B cell (primary cell): ENCODE measurements at regions not wholly inside any gene's neighbourhood (a gene's known extent, or its start where the extent isn't known, plus 50 kb on each side); places are given as distances from the start of the nearest gene placed in this dataset.
A peak's percentile ranks its signal among the peaks of the same experiment; 100 is the strongest.
"Not testable (repeated sequence)": the region's sequence is repeated elsewhere in the genome, so short reads cannot be mapped to it uniquely, and the experiment has no call there.

Experiments
- ATAC-seq: fragments of 200-7000 bp; cut with Tn5 transposase; one replicate; pipeline ENCODE4 v1.10.0; 2021; ENCODE audit warnings: low read depth, mild to moderate bottlenecking, moderate number of reproducible peaks, moderate library complexity
- CTCF ChIA-PET: fragments of 350-600 bp; sonication (Branson Sonifier 250); formaldehyde crosslinking; loops from one replicate; lab custom pipeline; 2021; ENCODE audit warnings: antibody characterized with exemption, inconsistent platforms; lab: Charles Lee
- POLR2A ChIA-PET: fragments of 350-600 bp; sonication (Branson Sonifier 250); formaldehyde crosslinking; loops from one replicate; lab custom pipeline; 2021; ENCODE audit warnings: antibody characterized with exemption; lab: Charles Lee
- DNase-seq: peaks from one replicate; pipeline ENCODE4 v3.0.0; 2013
- H2AFZ ChIP-seq: 2 replicates; pipeline ENCODE4 v1.6.1; 2012; ENCODE audit warnings: mild to moderate bottlenecking, low read depth, low read length; ENCODE audit not compliant: insufficient read depth, poor library complexity, severe bottlenecking
- H3K27ac ChIP-seq, 2 donors: 1 replicate in 1 of 2; 2 replicates in 1 of 2; pipeline ENCODE4 v1.5.1; 2012 to 2013; ENCODE audit warnings: low read length in 2 of 2, mild to moderate bottlenecking in 2 of 2, moderate library complexity in 1 of 2
- H3K27me3 ChIP-seq, 4 experiments: fragments of 200-600 bp in 1 of 4; sonication (generic) in 1 of 4; replicated peaks in 1 of 4; 1 replicate in 2 of 4; 2 replicates in 2 of 4; pipeline versions ENCODE4 v1.6.1 to v1.7.0; 2013 to 2016; ENCODE audit warnings: low read length in 3 of 4, mild to moderate bottlenecking in 2 of 4, mixed read lengths in 1 of 4, moderate library complexity in 1 of 4; ENCODE audit not compliant: insufficient read depth in 4 of 4, control insufficient read depth in 3 of 4; ENCODE audit errors: control extremely low read depth in 1 of 4
- H3K36me3 ChIP-seq, 2 experiments: replicated peaks in 1 of 2; 1 replicate in 1 of 2; 2 replicates in 1 of 2; pipeline versions ENCODE4 v1.6.1 to v1.7.1; 2013; ENCODE audit warnings: low read length in 1 of 2; ENCODE audit not compliant: insufficient read depth in 2 of 2, control insufficient read depth in 1 of 2; ENCODE audit errors: control extremely low read depth in 1 of 2, extremely low read depth in 1 of 2
- H3K4me1 ChIP-seq, 2 donors: fragments of 200-600 bp in 1 of 2; sonication (generic) in 1 of 2; 1 replicate in 1 of 2; 2 replicates in 1 of 2; pipeline versions ENCODE4 v1.5.1 to v1.6.1; 2013 to 2017; ENCODE audit warnings: low read length in 2 of 2; ENCODE audit not compliant: control insufficient read depth in 2 of 2, insufficient read depth in 2 of 2
- H3K4me2 ChIP-seq: replicated peaks from 2 replicates; pipeline ENCODE3; 2012; ENCODE audit warnings: mild to moderate bottlenecking, low read depth, low read length; ENCODE audit not compliant: poor library complexity, severe bottlenecking
- H3K4me3 ChIP-seq, 5 experiments: fragments of 200-600 bp in 1 of 5; sonication (generic) in 1 of 5; 1 replicate in 3 of 5; 2 replicates in 2 of 5; pipeline versions ENCODE4 v1.5.1 to v1.7.0; 2011 to 2016; ENCODE audit warnings: low read length in 4 of 5, mild to moderate bottlenecking in 4 of 5, low read depth in 2 of 5, control low read depth in 1 of 5, moderate library complexity in 1 of 5; ENCODE audit not compliant: insufficient read depth in 1 of 5; ENCODE audit errors: control extremely low read depth in 1 of 5, extremely low read depth in 1 of 5
- H3K79me2 ChIP-seq: fragments of 200-600 bp; sonication (generic); one replicate; pipeline ENCODE4 v1.6.0; 2016; ENCODE audit warnings: low read length; ENCODE audit not compliant: control insufficient read depth, insufficient read depth
- H3K9ac ChIP-seq: fragments of 200-600 bp; sonication (generic); 2 replicates; pipeline ENCODE4 v1.6.1; 2017; ENCODE audit warnings: mild to moderate bottlenecking, low read length, moderate library complexity
- H3K9me3 ChIP-seq, 3 donors: one replicate each; pipeline versions ENCODE4 v1.6.1 to v1.7.1; 2013; ENCODE audit warnings: low read length in 2 of 3; ENCODE audit not compliant: control insufficient read depth in 2 of 3, insufficient read depth in 1 of 3; ENCODE audit errors: control extremely low read depth in 1 of 3
- H4K20me1 ChIP-seq: 2 replicates; pipeline ENCODE4 v1.6.0; 2012; ENCODE audit warnings: mild to moderate bottlenecking, low read length; ENCODE audit not compliant: insufficient read depth, control insufficient read depth, poor library complexity, severe bottlenecking
- H3K27ac Mint-ChIP-seq: one replicate; pipeline ENCODE4 v1.8.0; 2021; ENCODE audit warnings: mixed read lengths
- H3K27me3 Mint-ChIP-seq: one replicate; pipeline ENCODE4 v1.8.0; 2021; ENCODE audit warnings: mixed read lengths
- H3K4me1 Mint-ChIP-seq: one replicate; pipeline ENCODE4 v1.8.0; 2021; ENCODE audit warnings: mixed read lengths
- H3K4me3 Mint-ChIP-seq: one replicate; pipeline ENCODE4 v1.8.0; 2021; ENCODE audit warnings: mixed read lengths
- H3K9me3 Mint-ChIP-seq: one replicate; pipeline ENCODE4 v1.8.0; 2022; ENCODE audit warnings: mixed read lengths; ENCODE audit not compliant: insufficient read depth
- WGBS: methylation state at CpG from one replicate; pipeline ENCODE4 v1.1.5; 2013; ENCODE audit warnings: missing lambda C conversion rate; ENCODE audit not compliant: insufficient coverage; 5-methylcytosine and 5-hydroxymethylcytosine counted together
- intact Hi-C: fragments of 100-400 bp; cut with micrococcal nuclease; formaldehyde crosslinking; loops from one replicate; pipeline ENCODE4 v1.10.0; 2022

DNA sequence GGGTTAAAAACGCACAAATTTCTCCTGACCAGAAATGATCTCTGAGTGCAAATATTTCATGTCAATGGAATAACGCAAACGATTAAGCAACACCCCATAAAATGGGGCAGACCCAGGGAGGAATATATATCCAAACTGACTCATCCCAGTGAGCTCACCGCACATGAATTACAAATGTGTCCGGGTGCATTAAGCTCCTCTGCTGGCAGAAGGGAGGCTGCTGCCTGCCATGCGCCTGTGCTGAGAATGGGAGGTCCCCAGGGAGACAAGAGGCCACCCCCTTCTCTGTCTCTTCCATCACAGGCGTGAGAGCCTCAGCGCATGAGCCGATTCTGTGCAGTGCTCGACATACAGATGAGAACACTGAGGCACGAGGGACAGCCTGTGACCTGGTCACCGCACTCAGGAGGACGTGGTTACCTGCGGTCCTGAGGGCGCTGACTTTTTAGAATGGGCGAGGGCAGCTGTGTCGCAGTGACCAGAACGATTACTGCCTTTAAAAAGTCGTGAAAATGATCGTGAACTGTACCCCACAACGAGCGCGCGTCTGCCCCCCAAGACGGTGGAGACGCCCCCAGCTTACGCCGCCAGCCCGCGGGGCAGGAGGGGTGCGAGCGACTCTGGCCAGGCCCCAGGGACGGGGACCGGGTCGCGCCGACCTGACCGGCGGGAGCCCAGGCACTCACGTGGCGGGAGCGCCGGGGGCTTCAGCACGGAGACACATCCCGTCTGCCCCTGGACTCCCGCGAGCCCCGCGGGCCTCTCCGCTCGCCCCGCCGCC, 188.5 kb downstream of the ADRA2C start:
- POLR2A ChIA-PET, CTCF ChIA-PET, H3K79me2 ChIP-seq, H3K4me1 ChIP-seq, H3K27me3 Mint-ChIP-seq, H3K9me3 Mint-ChIP-seq, H4K20me1 ChIP-seq, ATAC-seq, H3K9me3 ChIP-seq, H3K27me3 ChIP-seq, H3K36me3 ChIP-seq: not testable (repeated sequence)
- peak overlapping the region in 4 of 5 experiments; percentile 51 to 74 (median 66) for H3K4me3 ChIP-seq
- peak overlapping the region; percentile 75 for H3K9ac ChIP-seq
- peak overlapping the region; percentile 88 for H2AFZ ChIP-seq
- peak overlapping the region; percentile 97 for H3K27ac Mint-ChIP-seq
- DNase-seq: peak; percentile 79
- intact Hi-C loops: loop anchor here (2.0 to 5.0 kb wide), 2 partner anchors 338 to 470 kb away; partner anchors contain the start of genes LYAR and ZBTB49
- WGBS: under 1% methylated on average over 49 of the region's 53 CpGs
- H3K4me2 ChIP-seq: peak overlapping the region; percentile 51
- H3K4me3 Mint-ChIP-seq: peak overlapping the region; percentile 96
- H3K27ac ChIP-seq: peak overlapping the region; percentile 12 to 82
- peaks cover 11% of the 10 kb centered on the region for H3K4me1 Mint-ChIP-seq

GRCh38 chr4:3955321-3956164, 189.4 kb downstream of the ADRA2C start:
- CTCF ChIA-PET, H3K4me1 ChIP-seq, H3K9me3 Mint-ChIP-seq, H3K27me3 ChIP-seq, H3K9me3 ChIP-seq, H4K20me1 ChIP-seq, H3K27me3 Mint-ChIP-seq, H3K79me2 ChIP-seq, H3K36me3 ChIP-seq: not testable (repeated sequence)
- intact Hi-C loops: loop anchor here (2.0 to 5.0 kb wide), 2 partner anchors 337 to 471 kb away; partner anchors contain the start of genes LYAR and ZBTB49
- peak overlapping the region; percentile 96 for H3K4me3 Mint-ChIP-seq
- WGBS: under 1% methylated on average over 59 of the region's 60 CpGs
- H3K9ac ChIP-seq: peak overlapping the region; percentile 75
- peak overlapping the region; percentile 51 for H3K4me2 ChIP-seq
- H3K4me1 Mint-ChIP-seq: peaks cover 11% of the 10 kb centered on the region
- peak overlapping the region; percentile 82 to 85 for H3K27ac ChIP-seq
- H3K27ac Mint-ChIP-seq: peak overlapping the region; percentile 97
- DNase-seq: peak; percentile 98
- H3K4me3 ChIP-seq: peak overlapping the region in 4 of 5 experiments; percentile 51 to 74 (median 66)
- ATAC-seq: peak; percentile 99
- H2AFZ ChIP-seq: peak overlapping the region; percentile 88
- POLR2A ChIA-PET: interaction anchor here (0.6 kb wide), 1 partner anchor 881 kb away, joined by 4 read pairs; the partner anchor contains the start of genes HTT and HTT-AS

DNA sequence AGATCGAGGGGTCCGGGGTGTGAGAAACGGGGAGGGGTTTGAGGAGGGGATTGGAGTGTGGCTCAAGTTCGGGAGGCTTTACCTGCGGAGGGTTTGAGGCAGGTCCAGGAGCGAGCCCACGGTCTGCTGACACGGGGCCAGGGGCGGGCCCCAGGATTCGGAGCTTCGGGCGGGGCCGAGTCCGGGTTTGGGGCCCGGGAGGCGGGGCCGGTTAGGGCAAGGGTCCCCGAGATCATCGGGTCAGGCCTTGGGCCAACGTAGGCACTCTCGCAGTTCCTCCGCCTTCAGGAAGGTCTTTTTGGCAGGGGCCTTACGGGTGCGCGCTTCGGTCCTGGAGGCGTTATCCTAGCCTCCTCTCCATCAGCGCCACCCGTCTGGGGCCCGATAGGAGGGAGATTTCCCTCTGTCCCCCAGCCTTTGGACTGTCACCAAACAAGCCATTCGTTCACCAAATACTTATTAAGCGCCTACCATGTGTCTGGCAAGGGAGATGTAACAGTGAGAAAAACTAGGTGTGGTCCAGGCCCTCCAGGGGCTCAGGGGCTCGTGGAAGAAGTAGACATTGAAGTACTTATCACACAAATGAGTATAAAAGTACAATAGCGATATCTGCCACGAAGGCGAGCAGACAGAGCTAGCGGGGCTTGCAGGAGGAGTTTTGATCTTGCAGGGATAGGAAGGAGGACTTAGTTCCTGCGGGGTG, 190.1 kb downstream of the ADRA2C start:
- peak overlapping the region; percentile 97 for H3K27ac Mint-ChIP-seq
- ATAC-seq, H3K79me2 ChIP-seq, H3K27me3 Mint-ChIP-seq, H3K36me3 ChIP-seq, DNase-seq, H3K27me3 ChIP-seq, H3K9me3 Mint-ChIP-seq, H3K4me1 ChIP-seq, CTCF ChIA-PET, H4K20me1 ChIP-seq, H3K9me3 ChIP-seq: not testable (repeated sequence)
- POLR2A ChIA-PET: interaction anchor here (0.6 kb wide), 1 partner anchor 882 kb away, joined by 4 read pairs; the partner anchor contains the start of genes HTT and HTT-AS
- peak overlapping the region in 1 of 2 donors; percentile 85 for H3K27ac ChIP-seq
- peak overlapping the region in 4 of 5 experiments; percentile 51 to 74 (median 66) for H3K4me3 ChIP-seq
- intact Hi-C loops: loop anchor here (5.0 kb wide), 1 partner anchor 336 kb away; the partner anchor contains the start of genes LYAR and ZBTB49
- WGBS: 2% methylated on average over 25 of the region's 38 CpGs
- peak overlapping the region; percentile 88 for H2AFZ ChIP-seq
- peak overlapping the region; percentile 51 for H3K4me2 ChIP-seq
- H3K9ac ChIP-seq: peak overlapping the region; percentile 75
- H3K4me3 Mint-ChIP-seq: peak overlapping the region; percentile 96
- H3K4me1 Mint-ChIP-seq: peaks cover 11% of the 10 kb centered on the region
